Fibroblast of skin of abdomen (primary cell): ENCODE measurements at regions not wholly inside any gene's neighbourhood (a gene's known extent, or its start where the extent isn't known, plus 50 kb on each side); places are given as distances from the start of the nearest gene placed in this dataset.

Source experiments
- DNase-seq: peaks from one replicate; pipeline ENCODE4 v3.0.0-alpha.2; 2013

- DNase-seq: no peak
Measured at GRCh38 chr7:84477786-84478478, 283.3 kb upstream of the SEMA3A start.

GRCh38 chr7:84474436-84474835, 279.8 kb upstream of the SEMA3A start:
- DNase-seq: no peak

GRCh38 chr7:84471576-84471975, 277.0 kb upstream of the SEMA3A start:
- DNase-seq: no peak

- peak; percentile 16 for DNase-seq
Measured at GRCh38 chr7:84469034-84469433, 274.4 kb upstream of the SEMA3A start.

GRCh38 chr7:84462259-84462658, 267.7 kb upstream of the SEMA3A start:
- peak; percentile 5 for DNase-seq

GRCh38 chr7:84461093-84461492, 266.5 kb upstream of the SEMA3A start:
- DNase-seq: no peak

GRCh38 chr7:84455788-84456187, 261.2 kb upstream of the SEMA3A start:
- peak; percentile 54 for DNase-seq

GRCh38 chr7:84454174-84454959, 259.8 kb upstream of the SEMA3A start:
- DNase-seq: no peak

- no peak for DNase-seq
Measured at GRCh38 chr7:84452618-84453017, 258.0 kb upstream of the SEMA3A start.

GRCh38 chr7:84450772-84451171, 256.2 kb upstream of the SEMA3A start:
- DNase-seq: no peak

GRCh38 chr7:84447636-84448293, 253.2 kb upstream of the SEMA3A start:
- no peak for DNase-seq

GRCh38 chr7:84446991-84447480, 252.4 kb upstream of the SEMA3A start:
- no peak for DNase-seq

- DNase-seq: no peak
Measured at GRCh38 chr7:84425702-84426259, 231.2 kb upstream of the SEMA3A start.

GRCh38 chr7:84422790-84423189, 228.2 kb upstream of the SEMA3A start:
- peak; percentile 4 for DNase-seq

- DNase-seq: peak; percentile 90
Measured at GRCh38 chr7:84412161-84412969, 217.8 kb upstream of the SEMA3A start.

GRCh38 chr7:84399661-84400060, 205.1 kb upstream of the SEMA3A start:
- DNase-seq: no peak

GRCh38 chr7:84394219-84394618, 199.6 kb upstream of the SEMA3A start:
- peak; percentile 6 for DNase-seq

- DNase-seq: peak; percentile 33
Measured at GRCh38 chr7:84393786-84394185, 199.2 kb upstream of the SEMA3A start.

- DNase-seq: no peak
Measured at GRCh38 chr7:84390845-84391244, 196.3 kb upstream of the SEMA3A start.

GRCh38 chr7:84389242-84389641, 194.7 kb upstream of the SEMA3A start:
- DNase-seq: no peak

GRCh38 chr7:84387595-84387994, 193.0 kb upstream of the SEMA3A start:
- DNase-seq: no peak

GRCh38 chr7:84384417-84384816, 189.8 kb upstream of the SEMA3A start:
- DNase-seq: no peak
